LNCAP (cell line): ENCODE measurements at regions not wholly inside any gene's neighbourhood (a gene's known extent, or its start where the extent isn't known, plus 50 kb on each side); places are given as distances from the start of the nearest gene placed in this dataset.

Experiments used
- TF ChIP-seq, protein P1 (sequence below): fragments of 450-650 bp; IDR thresholded peaks from 2 replicates; pipeline ENCODE4 v1.5.1; 2017; ENCODE audit warnings: mild to moderate bottlenecking

DNA sequence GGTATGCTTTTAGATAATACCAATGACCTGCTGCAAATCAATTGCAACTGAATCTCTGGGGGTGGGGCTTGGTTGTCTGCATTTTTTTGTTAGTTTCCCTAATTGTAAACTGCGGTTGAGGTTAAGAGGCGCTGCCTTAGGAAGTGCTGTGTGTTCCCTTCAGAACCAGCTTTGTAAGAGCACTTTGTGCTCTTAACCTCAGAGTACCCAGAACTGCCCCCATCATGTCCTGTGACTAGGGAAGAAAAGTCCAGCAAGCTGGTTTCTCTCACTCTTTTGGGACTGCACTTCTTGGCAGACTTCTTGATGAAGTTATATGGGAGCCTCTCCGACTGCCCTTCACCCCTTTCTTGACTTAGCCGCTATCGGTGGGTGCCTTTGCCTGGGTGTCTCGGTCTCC, 245.5 kb upstream of the CXCR4 start:
- TF ChIP-seq, protein P1, sequence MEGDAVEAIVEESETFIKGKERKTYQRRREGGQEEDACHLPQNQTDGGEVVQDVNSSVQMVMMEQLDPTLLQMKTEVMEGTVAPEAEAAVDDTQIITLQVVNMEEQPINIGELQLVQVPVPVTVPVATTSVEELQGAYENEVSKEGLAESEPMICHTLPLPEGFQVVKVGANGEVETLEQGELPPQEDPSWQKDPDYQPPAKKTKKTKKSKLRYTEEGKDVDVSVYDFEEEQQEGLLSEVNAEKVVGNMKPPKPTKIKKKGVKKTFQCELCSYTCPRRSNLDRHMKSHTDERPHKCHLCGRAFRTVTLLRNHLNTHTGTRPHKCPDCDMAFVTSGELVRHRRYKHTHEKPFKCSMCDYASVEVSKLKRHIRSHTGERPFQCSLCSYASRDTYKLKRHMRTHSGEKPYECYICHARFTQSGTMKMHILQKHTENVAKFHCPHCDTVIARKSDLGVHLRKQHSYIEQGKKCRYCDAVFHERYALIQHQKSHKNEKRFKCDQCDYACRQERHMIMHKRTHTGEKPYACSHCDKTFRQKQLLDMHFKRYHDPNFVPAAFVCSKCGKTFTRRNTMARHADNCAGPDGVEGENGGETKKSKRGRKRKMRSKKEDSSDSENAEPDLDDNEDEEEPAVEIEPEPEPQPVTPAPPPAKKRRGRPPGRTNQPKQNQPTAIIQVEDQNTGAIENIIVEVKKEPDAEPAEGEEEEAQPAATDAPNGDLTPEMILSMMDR: no peak

DNA sequence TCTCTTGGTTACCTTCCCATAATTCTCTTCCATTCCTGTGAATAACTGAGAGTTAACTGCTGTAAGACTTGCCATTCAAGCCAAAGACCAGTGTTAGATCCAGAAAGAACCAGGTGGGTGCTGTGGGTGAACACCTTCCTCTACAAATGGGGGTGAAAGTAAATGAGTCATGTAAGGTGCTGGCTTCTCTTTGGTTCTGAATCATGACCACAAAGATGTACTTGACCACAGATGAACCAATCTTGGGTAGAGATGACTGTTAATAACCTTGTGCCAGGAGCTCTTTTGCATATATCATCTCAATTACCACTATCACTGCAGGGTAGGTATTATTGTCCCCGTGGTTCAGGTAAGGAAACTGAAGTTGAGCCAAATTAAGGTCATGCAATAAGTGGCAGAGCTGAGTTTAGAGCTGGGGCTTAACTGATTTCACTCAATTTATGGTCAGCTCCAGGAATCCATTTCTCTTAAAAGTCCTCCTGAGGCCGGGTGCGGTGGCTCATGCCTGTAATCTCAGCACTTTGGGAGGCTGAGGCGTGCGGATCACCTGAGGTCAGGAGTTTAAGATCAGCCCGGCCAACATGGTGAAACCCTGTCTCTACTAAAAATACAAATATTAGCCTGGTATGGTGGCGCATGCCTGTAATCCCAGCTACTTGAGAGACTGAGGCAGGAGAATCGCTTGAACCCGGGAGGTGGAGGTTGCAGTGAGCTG, 244.9 kb upstream of the CXCR4 start:
- TF ChIP-seq, protein P1: no peak

DNA sequence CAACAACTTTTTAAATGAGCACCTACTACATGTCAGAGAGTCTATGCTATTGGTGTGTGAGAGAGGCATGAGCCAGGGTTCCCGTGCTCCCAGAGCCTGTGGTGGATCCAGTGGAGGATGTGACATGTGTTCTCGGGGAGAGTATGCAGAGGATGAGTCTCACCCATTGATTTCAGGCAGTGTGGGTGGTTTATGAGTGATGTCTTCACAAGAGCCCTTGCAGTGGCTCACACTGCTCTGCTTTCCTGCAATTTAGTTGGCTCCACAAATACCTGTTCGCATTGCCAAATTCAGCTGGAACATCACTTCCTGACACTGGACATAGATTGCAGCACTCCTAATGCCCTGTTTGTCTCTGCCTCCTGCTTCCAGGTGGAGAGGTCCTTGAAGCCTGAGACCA, 243.6 kb upstream of the CXCR4 start:
- TF ChIP-seq, protein P1: no peak

DNA sequence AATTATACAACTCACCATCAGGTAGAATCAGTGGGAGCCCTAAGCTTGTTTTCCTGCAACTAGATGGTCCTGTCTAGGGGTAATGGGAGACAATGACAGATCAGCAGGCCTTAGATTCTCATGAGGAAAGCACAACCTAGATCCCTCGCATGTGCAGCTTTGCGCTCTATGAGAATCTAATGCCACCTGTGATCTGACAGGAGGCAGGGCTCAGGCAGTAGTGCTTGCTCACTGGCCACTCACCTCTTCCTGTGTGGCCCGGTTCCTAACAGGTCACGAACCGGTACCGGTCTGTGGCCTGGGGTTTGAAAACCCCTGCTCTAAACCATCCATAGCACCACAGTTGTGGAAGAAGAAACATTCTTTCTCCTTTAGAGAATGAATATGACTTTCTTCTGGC, 242.8 kb upstream of the CXCR4 start:
- TF ChIP-seq, protein P1: no peak

DNA sequence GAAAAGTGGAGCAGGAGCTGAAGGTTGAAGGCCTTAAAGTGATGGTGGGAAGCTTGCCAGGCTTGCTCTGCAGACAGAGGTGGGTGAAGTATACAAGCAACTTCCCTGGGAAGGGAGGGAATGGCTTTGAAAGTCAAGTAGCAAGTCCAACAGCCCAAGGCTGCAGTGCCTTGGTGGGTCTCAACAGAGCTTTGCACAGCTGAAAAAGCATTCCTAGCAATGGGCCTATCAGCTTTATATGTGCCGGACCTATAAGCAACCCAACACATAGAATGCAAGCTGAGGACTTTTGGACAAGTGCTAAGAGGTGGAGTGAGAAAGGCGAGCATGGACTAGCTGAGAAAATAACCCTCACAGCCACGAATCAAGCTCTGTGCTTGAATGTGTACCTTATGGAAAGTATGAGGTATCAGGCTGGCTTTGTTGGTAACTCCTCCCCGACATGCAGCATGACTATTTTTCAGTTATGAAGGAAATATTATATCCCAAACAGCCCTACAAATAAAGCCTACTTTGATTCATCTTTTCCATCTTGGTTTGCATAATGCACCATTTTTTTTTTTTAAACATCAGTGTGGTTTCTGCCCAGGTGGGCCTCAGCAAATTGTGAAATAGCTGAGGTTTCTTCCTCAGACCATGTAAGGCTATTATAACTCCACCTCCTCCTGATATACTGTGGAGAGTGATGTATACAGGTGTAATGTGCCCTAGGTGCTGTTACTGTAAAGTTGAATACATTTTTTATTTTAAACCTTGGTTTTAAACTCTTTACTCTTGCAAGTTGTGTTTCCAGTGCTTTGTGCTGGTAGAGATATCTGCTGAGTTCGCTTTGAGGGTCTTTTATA, 241.4 kb upstream of the CXCR4 start:
- TF ChIP-seq, protein P1: no peak

DNA sequence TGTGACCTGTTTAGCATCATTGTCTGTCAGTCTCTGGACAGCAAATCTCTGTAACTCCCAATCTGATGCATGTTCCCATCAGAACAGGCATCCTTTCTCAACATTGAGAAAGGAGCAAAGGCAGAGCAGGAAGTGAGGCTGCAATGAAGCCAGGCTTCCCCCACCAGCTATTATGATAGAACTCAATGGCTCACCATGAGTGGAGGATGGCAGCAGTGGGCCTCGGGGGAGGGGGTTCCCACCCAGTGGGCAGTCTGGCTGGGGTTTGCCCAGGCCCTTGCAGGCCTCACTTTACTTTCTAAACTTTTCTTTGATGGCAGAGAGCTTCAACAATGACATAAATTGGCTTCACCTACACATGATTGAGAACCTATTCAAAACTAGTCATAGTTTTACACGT, 240.6 kb upstream of the CXCR4 start:
- TF ChIP-seq, protein P1: no peak

DNA sequence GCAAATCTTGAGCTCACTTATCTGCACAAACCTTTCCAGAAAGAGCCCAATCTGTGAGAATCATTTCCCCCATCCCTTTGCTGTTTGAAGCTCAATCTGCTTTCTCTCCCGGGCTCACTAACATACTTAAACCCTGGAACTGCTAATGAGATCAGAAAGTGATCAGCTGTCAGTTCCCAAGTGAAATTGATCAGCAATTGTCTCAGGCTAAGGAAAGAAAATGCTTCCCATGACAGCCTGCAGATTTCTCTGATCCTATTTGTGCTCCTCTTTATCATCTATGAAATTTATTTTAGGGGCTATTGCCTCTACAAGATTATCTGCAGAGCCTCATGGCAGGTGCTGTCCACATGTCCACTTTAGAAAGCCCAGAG, 239.0 kb upstream of the CXCR4 start:
- TF ChIP-seq, protein P1: no peak
